ENCODE measurements at regions not wholly inside any gene's neighbourhood (a gene's known extent, or its start where the extent isn't known, plus 50 kb on each side); places are given as distances from the start of the nearest gene placed in this dataset.

- no peak overlapping the region for H3K27ac Mint-ChIP-seq
- DNase-seq = no peak
- WGBS (ENCODE audit: insufficient coverage) = 91% methylated on average over 2 of the region's 2 CpGs
- H3K9me3 Mint-ChIP-seq = no peaks in the 10 kb centered on the region
- Histone ChIP-seq H3K36me3 (ENCODE audit: control insufficient read depth, insufficient read depth, low read length) (no peaks in the 10 kb centered on the region), H3K27ac (ENCODE audit: low read length) (no peak overlapping the region), H3K4me1 (ENCODE audit: control insufficient read depth, insufficient read depth, low read length) (no peaks in the 10 kb centered on the region), H3K9me3 (ENCODE audit: control insufficient read depth, insufficient read depth, low read length) (no peaks in the 10 kb centered on the region), H3K27me3 (ENCODE audit: control insufficient read depth, insufficient read depth, low read length) (no peaks in the 10 kb centered on the region), H3K4me3 (ENCODE audit: low read length) (no peak overlapping the region)
- H3K4me3 Mint-ChIP-seq = no peak overlapping the region
- H3K27me3 Mint-ChIP-seq (ENCODE audit: low read depth in 2 of 2) = no peaks in the 10 kb centered on the region
- intact Hi-C loops (cut with micrococcal nuclease) = no loop called here
- no peaks in the 10 kb centered on the region for H3K4me1 Mint-ChIP-seq
- TF ChIP-seq CTCF (IDR thresholded peaks at IDR 0.05) = no peak
- ATAC-seq = no peak
- no peaks in the 10 kb centered on the region for H3K36me3 Mint-ChIP-seq
Observed at GRCh38 chr5:125143011-125143410, 396.6 kb upstream of the ZNF608 start.

GRCh38 chr5:125148076-125148475 is 401.6 kb upstream of the ZNF608 start:
- no peaks in the 10 kb centered on the region for H3K4me1 ChIP-seq (ENCODE audit: control insufficient read depth, insufficient read depth, low read length)
- no peak for DNase-seq
- no peak for ATAC-seq
- no peak overlapping the region for H3K27ac Mint-ChIP-seq
- intact Hi-C loops (cut with micrococcal nuclease) = no loop called here
- no peaks in the 10 kb centered on the region for H3K4me1 Mint-ChIP-seq
- no peaks in the 10 kb centered on the region for H3K9me3 ChIP-seq (ENCODE audit: control insufficient read depth, insufficient read depth, low read length)
- no peaks in the 10 kb centered on the region for H3K27me3 ChIP-seq (ENCODE audit: control insufficient read depth, insufficient read depth, low read length)
- H3K36me3 Mint-ChIP-seq = no peaks in the 10 kb centered on the region
- H3K27ac ChIP-seq (ENCODE audit: low read length) = no peak overlapping the region
- peaks cover 0 to 13% of the 10 kb centered on the region in 2 donors for H3K27me3 Mint-ChIP-seq (ENCODE audit: low read depth in 2 of 2)
- no peak overlapping the region for H3K4me3 ChIP-seq (ENCODE audit: low read length)
- TF ChIP-seq CTCF (IDR thresholded peaks at IDR 0.05) = no peak
- H3K4me3 Mint-ChIP-seq = no peak overlapping the region
- 100% methylated on average over 1 of the region's 1 CpG for WGBS (ENCODE audit: insufficient coverage)
- H3K36me3 ChIP-seq (ENCODE audit: control insufficient read depth, insufficient read depth, low read length) = no peaks in the 10 kb centered on the region
- no peaks in the 10 kb centered on the region for H3K9me3 Mint-ChIP-seq

- intact Hi-C loops (cut with micrococcal nuclease) = no loop called here
- no peak for TF ChIP-seq CTCF (IDR thresholded peaks at IDR 0.05)
- no peaks in the 10 kb centered on the region for H3K9me3 ChIP-seq (ENCODE audit: control insufficient read depth, insufficient read depth, low read length)
- peaks cover 0 to 13% of the 10 kb centered on the region in 2 donors for H3K27me3 Mint-ChIP-seq (ENCODE audit: low read depth in 2 of 2)
- H3K9me3 Mint-ChIP-seq = no peaks in the 10 kb centered on the region
- H3K36me3 Mint-ChIP-seq = no peaks in the 10 kb centered on the region
- DNase-seq (no peak), ATAC-seq (no peak)
- WGBS (ENCODE audit: insufficient coverage) = 100% methylated on average over 2 of the region's 3 CpGs
- no peak overlapping the region for H3K27ac Mint-ChIP-seq
- H3K4me3 ChIP-seq (ENCODE audit: low read length) = no peak overlapping the region
- no peak overlapping the region for H3K27ac ChIP-seq (ENCODE audit: low read length)
- H3K4me3 Mint-ChIP-seq = no peak overlapping the region
- H3K4me1 ChIP-seq (ENCODE audit: control insufficient read depth, insufficient read depth, low read length) = no peaks in the 10 kb centered on the region
- H3K4me1 Mint-ChIP-seq = no peaks in the 10 kb centered on the region
- H3K27me3 ChIP-seq (ENCODE audit: control insufficient read depth, insufficient read depth, low read length) = no peaks in the 10 kb centered on the region
- H3K36me3 ChIP-seq (ENCODE audit: control insufficient read depth, insufficient read depth, low read length) = no peaks in the 10 kb centered on the region
Observed at GRCh38 chr5:125148706-125149105, 402.3 kb upstream of the ZNF608 start.

- Mint-ChIP-seq H3K4me3 (no peak overlapping the region), H3K9me3 (no peaks in the 10 kb centered on the region)
- no peaks in the 10 kb centered on the region for H3K4me1 ChIP-seq (ENCODE audit: control insufficient read depth, insufficient read depth, low read length)
Observed at GRCh38 chr5:125149110-125149509, 402.7 kb upstream of the ZNF608 start.

More at GRCh38 chr5:125149110-125149509, 402.7 kb upstream of the ZNF608 start:
- Histone ChIP-seq H3K27ac (ENCODE audit: low read length) (no peak overlapping the region), H3K27me3 (ENCODE audit: control insufficient read depth, insufficient read depth, low read length) (no peaks in the 10 kb centered on the region), H3K4me3 (ENCODE audit: low read length) (no peak overlapping the region), H3K36me3 (ENCODE audit: control insufficient read depth, insufficient read depth, low read length) (no peaks in the 10 kb centered on the region), H3K9me3 (ENCODE audit: control insufficient read depth, insufficient read depth, low read length) (no peaks in the 10 kb centered on the region)
- Mint-ChIP-seq H3K27ac (no peak overlapping the region), H3K36me3 (no peaks in the 10 kb centered on the region), H3K4me1 (no peaks in the 10 kb centered on the region), H3K27me3 (ENCODE audit: low read depth in 2 of 2) (peaks cover 0 to 13% of the 10 kb centered on the region in 2 donors)
- WGBS (ENCODE audit: insufficient coverage) = 66% methylated on average over 3 of the region's 3 CpGs
- no peak for TF ChIP-seq CTCF (IDR thresholded peaks at IDR 0.05)
- DNase-seq = no peak
- intact Hi-C loops (cut with micrococcal nuclease) = no loop called here
- no peak for ATAC-seq

All from natural killer cell (primary cell).